ENCODE measurements at regions not wholly inside any gene's neighbourhood (a gene's known extent, or its start where the extent isn't known, plus 50 kb on each side); places are given as distances from the start of the nearest gene placed in this dataset.

DNA sequence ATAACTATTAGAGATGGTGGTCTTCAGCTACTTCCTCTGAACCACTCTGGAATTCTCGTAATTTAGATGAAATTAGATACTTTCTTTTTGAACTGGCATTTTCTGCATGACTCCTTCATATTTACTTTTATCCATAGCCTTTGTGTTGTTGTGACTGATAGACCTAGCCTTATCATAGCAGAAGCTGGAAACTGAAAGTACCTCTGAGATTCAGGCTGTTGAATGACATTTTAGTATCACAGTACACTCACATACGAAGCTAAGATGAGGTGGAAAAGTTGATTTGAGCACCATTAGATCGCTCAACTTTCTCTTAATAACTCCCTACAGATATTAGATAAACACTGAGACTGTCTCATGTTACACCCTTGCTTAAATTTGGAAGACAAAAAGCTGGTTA lies 525.1 kb upstream of the FBXO33 start:
- no peaks in the 10 kb centered on the region for H3K4me1 ChIP-seq (ENCODE audit: insufficient read depth, low read length)

More for the DNA sequence above, 525.1 kb upstream of the FBXO33 start:
- H3K23ac ChIP-seq (ENCODE audit: insufficient read length, low read depth, low read length) = no peak overlapping the region
- no peaks in the 10 kb centered on the region for H3K9me3 ChIP-seq (ENCODE audit: control insufficient read depth, low read depth, low read length)
- no peak overlapping the region for H4K91ac ChIP-seq (ENCODE audit: insufficient read length, low read depth, low read length)
- no peak overlapping the region for H3K18ac ChIP-seq (ENCODE audit: insufficient read length, low read depth, low read length)
- H3K79me2 ChIP-seq (ENCODE audit: insufficient read depth, low read length) = no peaks in the 10 kb centered on the region
- no peaks in the 10 kb centered on the region for H3K27me3 ChIP-seq (ENCODE audit: insufficient read depth, low read length)
- DNase-seq = no peak
- no peaks in the 10 kb centered on the region for H3K23me2 ChIP-seq (ENCODE audit: insufficient read length, low read depth, low read length, poor library complexity, severe bottlenecking)
- H3K27ac Mint-ChIP-seq = no peak overlapping the region
- H3K4ac ChIP-seq (ENCODE audit: low read depth, low read length) = no peak overlapping the region
- no peak overlapping the region for H3K9ac ChIP-seq (ENCODE audit: extremely low read depth, insufficient read length, low read length)
- H2AFZ ChIP-seq (ENCODE audit: low read length) = no peak overlapping the region
- peaks cover 12 to 16% of the 10 kb centered on the region in 2 experiments; a peak in 4 of 5 replicates for H3K9me3 Mint-ChIP-seq
- H3K14ac ChIP-seq (ENCODE audit: insufficient read depth, low read length) = no peak overlapping the region
- no peaks in the 10 kb centered on the region for H3K79me1 ChIP-seq (ENCODE audit: insufficient read depth, low read depth, low read length, poor library complexity, severe bottlenecking)
- H2BK15ac ChIP-seq (ENCODE audit: low read depth, low read length) = no peak overlapping the region
- no peaks in the 10 kb centered on the region for H4K20me1 ChIP-seq (ENCODE audit: control insufficient read depth, insufficient read depth, insufficient read length)
- H3K27ac ChIP-seq (ENCODE audit: insufficient read length, low read depth, low read length) = no peak overlapping the region
- H3K4me1 Mint-ChIP-seq = peaks cover 0 to 9% of the 10 kb centered on the region in 2 experiments; a peak in 2 of 4 replicates
- no peak overlapping the region for H2BK120ac ChIP-seq (ENCODE audit: low read depth, low read length, poor library complexity, severe bottlenecking)
- H3K56ac ChIP-seq (ENCODE audit: insufficient read length, low read depth, low read length) = no peak overlapping the region
- WGBS (ENCODE audit: extremely low coverage, insufficient read length, low lambda C conversion rate) = no CpG with 5 or more reads among the region's 3 CpGs
- H3K27me3 Mint-ChIP-seq (ENCODE audit: low read depth) = peaks cover 2% of the 10 kb centered on the region; the same call in 1 of the 2 replicates
- no peak overlapping the region for H3K4me3 Mint-ChIP-seq
- H2BK5ac ChIP-seq (ENCODE audit: insufficient read length, low read length) = no peak overlapping the region
- no peak overlapping the region for H3T11ph ChIP-seq (ENCODE audit: low read length)
- H2BK12ac ChIP-seq (ENCODE audit: insufficient read length, low read depth, low read length) = no peak overlapping the region
- no peak overlapping the region for H2BK20ac ChIP-seq (ENCODE audit: low read depth, low read length, poor library complexity, severe bottlenecking)
- peaks cover 1 to 4% (median 2%) of the 10 kb centered on the region in 3 experiments; a peak in 4 of 7 replicates for H3K36me3 Mint-ChIP-seq (ENCODE audit: insufficient read depth in 1 of 3, low read depth in 3 of 3)
- H2AK5ac ChIP-seq (ENCODE audit: insufficient read length, low read length) = no peak overlapping the region
- no peak overlapping the region for H4K5ac ChIP-seq (ENCODE audit: insufficient read length, low read depth, low read length)
- H3K4me2 ChIP-seq (ENCODE audit: insufficient read depth, insufficient read length, low read length) = no peak overlapping the region
- H4K8ac ChIP-seq (replicated peaks; ENCODE audit: insufficient read length, low read depth, low read length) = no peak overlapping the region
- no peak for TF ChIP-seq CTCF (conservative IDR thresholded peaks at IDR 0.05)
